ENCODE measurements at regions not wholly inside any gene's neighbourhood (a gene's known extent, or its start where the extent isn't known, plus 50 kb on each side); places are given as distances from the start of the nearest gene placed in this dataset.
"Not testable (repeated sequence)": the region's sequence is repeated elsewhere in the genome, so short reads cannot be mapped to it uniquely, and the experiment has no call there.

GRCh38 chr7:119266790-119267189 is 1006.2 kb upstream of the KCND2 start:
- TF ChIP-seq CTCF (IDR thresholded peaks at IDR 0.05; ENCODE audit: insufficient read depth, low read depth, low read length); EZH2 (IDR thresholded peaks at IDR 0.05; ENCODE audit: insufficient read depth, low read length): not testable (repeated sequence)

Data from astrocyte (in vitro differentiated cells and primary cell).